ENCODE measurements at regions not wholly inside any gene's neighbourhood (a gene's known extent, or its start where the extent isn't known, plus 50 kb on each side); places are given as distances from the start of the nearest gene placed in this dataset.
"Not testable (repeated sequence)": the region's sequence is repeated elsewhere in the genome, so short reads cannot be mapped to it uniquely, and the experiment has no call there.

- DNase-seq (ENCODE audit: low read depth), result no peak
Observed at GRCh38 chr11:57871231-57871630, 109.6 kb downstream of the CTNND1 start.

GRCh38 chr11:57873196-57873911, 111.8 kb downstream of the CTNND1 start:
- DNase-seq (ENCODE audit: low read depth), result no peak

DNA sequence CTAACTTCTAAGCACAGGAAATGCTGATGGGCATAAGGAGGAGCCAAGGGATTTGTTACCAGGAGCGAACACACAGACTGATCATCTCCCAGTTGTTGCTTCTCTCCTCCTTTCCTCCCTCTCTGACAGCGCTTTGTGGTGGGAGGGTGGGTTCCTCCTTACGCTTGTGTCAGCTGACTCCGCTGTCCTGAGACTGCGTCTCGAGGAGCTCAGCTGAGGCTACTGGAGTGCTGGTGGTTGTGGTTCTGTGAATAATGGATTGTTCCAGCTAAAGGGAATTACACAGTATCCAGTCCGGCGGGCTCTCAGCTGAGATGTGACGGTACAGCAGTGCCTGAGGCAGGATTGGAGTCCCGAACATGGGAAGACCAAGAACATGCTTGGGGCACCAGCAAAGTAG, 113.4 kb downstream of the CTNND1 start:
- no peak for DNase-seq (ENCODE audit: low read depth)

DNA sequence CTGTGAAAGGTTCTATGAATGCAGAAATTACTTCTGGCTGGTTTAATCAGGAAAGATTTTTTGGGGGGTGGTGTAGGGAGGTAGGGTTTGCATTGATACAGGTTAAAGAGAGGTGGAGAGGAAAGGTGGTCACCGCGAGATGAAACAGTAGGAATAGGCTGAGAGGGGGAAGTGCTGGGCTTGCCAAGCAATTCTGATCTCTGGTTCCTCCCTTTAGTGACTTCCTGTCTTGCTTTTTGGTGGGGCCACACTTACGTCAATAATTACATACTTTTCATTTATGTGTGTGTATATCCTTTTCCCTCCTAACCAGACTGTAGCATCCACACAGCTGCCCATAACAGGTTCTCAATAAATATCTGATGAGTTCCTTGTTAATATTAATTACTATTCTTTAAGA, 120.0 kb downstream of the CTNND1 start:
- DNase-seq (ENCODE audit: low read depth), result no peak

- no peak for DNase-seq (ENCODE audit: low read depth)
Observed at GRCh38 chr11:57883630-57884029, 122.0 kb downstream of the CTNND1 start.

DNA sequence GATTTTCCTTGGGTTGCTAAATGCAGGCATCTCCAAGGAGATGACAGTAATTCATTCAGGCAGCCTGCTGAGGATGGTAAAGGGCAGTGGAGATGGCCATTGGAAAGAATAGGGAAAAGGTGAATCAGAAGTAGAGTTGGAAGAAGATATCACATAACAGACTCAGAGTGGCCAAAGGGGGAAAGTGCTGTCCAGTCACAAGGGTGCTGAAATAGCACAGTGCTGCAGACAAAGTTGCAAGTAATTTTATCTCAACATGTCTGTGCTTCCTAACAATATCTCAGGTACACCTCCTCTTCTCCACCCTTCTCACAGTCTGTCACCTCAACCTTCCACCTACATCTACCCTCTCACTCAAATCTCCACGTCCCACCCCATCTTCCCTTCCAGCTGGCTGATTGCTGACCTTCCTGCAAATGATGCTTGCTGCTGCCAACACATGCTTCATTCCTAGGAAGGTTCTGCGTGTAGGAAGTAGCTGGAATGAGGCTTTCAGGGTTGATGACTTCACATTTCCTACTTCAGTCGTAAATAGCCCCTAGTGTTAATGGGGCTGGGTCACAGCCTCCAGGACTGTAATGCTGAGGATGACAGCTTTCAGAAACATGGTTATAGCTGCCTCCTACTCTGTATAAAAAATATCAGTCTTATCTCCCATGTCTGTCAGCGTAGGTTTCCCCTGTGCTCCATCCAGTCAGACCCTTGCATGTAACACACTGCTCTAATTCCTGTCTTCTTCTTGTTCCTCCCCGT, 123.9 kb downstream of the CTNND1 start:
- no peak for DNase-seq (ENCODE audit: low read depth)

- DNase-seq (ENCODE audit: low read depth), result no peak
Observed at GRCh38 chr11:57888386-57888785, 126.8 kb downstream of the CTNND1 start.

DNA sequence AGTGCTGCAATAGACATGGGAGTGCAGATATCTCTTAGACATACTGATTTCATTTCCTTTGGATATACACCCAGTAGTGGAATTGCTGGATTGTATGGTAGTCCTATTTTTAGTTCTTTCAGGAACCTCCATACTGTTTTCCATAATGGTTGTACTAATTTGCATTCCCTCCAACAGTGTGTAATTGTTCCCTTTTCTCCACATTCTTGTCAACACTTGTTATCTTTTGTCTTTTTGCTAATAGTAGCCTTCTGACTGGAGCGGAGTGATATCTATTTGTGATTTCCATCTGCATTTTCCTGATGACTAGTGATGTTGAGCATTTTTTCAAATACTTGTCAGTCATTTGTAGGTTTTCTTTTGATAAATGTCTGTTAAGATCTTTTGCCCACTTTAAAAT, 128.9 kb downstream of the CTNND1 start:
- DNase-seq (ENCODE audit: low read depth), result no peak

DNA sequence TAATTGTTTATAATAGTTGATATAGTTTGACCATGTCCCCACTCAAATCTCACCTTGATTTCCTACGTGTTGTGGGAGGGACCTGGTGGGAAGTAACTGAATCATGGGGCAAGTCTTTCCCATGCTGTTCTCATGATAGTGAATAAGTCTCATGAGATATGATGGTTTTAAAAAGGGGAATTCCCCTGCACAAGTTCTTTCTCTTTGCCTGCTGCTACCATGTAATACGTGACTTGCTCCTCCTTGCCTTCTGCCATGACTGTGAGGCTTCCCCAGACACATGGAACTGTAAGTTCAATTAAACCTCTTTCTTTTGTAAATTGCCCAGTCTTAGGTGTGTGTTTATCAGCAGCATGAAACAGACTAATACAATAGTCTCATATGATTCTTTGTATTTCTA, 130.5 kb upstream of the OR9Q1 start:
- DNase-seq (ENCODE audit: low read depth), result not testable (repeated sequence)

- no peak for DNase-seq (ENCODE audit: low read depth)
Observed at GRCh38 chr11:57896361-57897145, 127.1 kb upstream of the OR9Q1 start.

GRCh38 chr11:57899378-57899777, 124.3 kb upstream of the OR9Q1 start:
- no peak for DNase-seq (ENCODE audit: low read depth)

- DNase-seq (ENCODE audit: low read depth), result no peak
Observed at GRCh38 chr11:57900320-57900719, 123.4 kb upstream of the OR9Q1 start.

DNA sequence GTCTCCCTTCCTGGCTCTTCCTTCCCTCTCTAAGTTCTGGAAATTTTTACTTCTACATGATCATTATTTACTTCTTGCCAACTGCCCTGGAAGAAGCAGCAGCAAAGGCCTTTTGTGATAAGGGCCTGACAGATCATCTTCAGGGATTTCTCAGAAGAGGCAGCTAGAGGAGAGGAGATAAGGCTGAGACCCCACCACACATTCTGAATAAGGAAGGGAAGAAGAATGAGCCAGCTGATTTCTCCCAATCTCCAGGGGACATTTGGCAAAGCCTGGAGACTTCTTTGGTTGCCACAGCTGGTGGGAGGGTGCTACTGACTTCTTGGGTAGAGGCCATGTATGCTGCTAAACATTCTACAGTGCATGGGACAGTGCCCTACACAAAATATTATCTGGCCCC, 122.4 kb upstream of the OR9Q1 start:
- no peak for DNase-seq (ENCODE audit: low read depth)

GRCh38 chr11:57901756-57902155, 121.9 kb upstream of the OR9Q1 start:
- no peak for DNase-seq (ENCODE audit: low read depth)

DNA sequence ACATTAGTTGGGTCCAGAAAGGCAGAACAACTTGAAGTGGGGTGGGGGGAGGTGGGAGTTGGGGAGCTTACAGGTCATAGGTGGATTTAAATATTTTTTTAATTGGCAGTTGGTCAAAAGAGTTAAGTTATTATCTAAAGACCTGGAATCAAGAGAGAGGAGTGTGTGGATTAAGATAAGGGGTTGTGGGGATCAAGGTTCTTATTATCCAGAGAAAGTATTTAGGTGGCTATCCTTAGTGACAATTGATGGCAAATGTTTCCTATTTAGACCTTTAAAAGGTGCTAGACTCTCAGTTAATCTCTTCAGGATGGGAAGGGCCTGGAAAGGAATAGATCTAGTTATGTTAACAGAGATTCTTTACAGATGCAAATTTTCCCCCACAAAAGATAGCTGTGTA, 120.7 kb upstream of the OR9Q1 start:
- no peak for DNase-seq (ENCODE audit: low read depth)

GRCh38 chr11:57903441-57904123, 120.1 kb upstream of the OR9Q1 start:
- peak; percentile 20 for DNase-seq (ENCODE audit: low read depth)

DNA sequence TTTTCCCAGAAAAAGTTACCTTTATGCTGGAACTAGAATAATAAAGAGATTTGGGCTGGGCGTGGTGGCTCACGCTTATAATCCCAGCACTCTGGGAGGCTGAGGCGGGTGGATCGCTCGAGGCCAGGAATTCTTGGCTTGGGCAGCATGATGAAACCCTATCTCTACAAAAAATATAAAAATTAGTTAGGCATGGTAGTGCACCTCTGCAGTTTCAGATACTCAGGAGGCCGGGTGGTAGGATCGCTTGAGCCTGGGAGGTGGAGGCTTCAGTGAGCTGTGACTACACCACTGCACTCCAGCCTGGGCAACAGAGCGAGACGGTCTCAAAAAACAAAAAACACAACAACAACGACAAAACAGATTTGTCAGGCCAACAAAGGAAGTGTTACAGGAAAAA, 119.3 kb upstream of the OR9Q1 start:
- DNase-seq (ENCODE audit: low read depth), result no peak

- DNase-seq (ENCODE audit: low read depth), result no peak
Observed at GRCh38 chr11:57905439-57905838, 118.2 kb upstream of the OR9Q1 start.

- not testable (repeated sequence) for DNase-seq (ENCODE audit: low read depth)
Observed at GRCh38 chr11:57908399-57908798, 115.3 kb upstream of the OR9Q1 start.

- DNase-seq (ENCODE audit: low read depth), result not testable (repeated sequence)
Observed at GRCh38 chr11:57911522-57911921, 112.2 kb upstream of the OR9Q1 start.

DNA sequence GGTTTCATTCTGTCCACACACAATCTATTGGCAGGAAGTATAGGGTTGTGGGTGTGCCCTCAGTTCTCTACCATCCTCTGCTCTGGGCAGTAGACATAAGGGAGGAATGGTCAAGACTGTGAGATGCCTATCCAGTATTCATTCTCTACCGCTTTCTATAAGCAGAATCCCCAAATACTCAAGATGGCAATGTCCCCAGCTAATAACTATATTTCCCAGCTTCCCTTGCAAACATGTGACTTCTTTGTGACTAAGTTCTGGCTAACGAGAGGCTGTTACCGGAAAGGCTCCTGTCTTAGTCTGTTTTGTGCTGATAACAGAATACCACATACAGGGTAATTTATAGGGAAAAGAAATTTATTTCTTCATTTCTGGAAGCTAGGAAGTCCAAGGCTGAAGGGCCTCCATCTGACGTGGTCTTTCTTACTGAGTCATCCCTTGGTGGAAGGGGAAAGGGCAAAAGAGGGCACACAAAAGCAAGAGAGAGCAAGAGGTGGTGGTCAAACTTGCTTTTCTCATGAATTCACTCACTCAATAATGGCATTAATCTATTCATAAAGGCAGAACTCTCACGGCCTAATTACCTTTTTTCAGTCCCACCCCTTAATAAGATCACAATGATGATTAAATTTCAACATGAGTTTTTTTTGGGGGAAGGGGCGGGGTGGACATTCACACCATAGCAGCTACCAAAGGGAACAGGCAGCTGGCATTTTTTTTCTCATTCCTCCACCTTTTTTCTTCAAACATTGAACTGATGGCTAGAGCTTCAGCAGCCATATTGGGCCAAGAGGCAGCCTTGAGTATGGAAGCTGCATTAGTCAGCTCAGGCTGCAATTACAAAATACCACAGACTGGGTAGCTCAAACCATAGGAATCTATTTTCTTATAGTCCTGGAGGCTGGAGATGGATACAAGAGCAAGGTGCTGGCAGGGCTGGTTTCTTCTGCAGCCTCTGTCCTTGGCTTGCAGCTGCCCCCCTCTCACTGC, 109.7 kb upstream of the OR9Q1 start:
- no peak for DNase-seq (ENCODE audit: low read depth)
